Activated naive CD8-positive, alpha-beta T cell treated with anti-CD3 and anti-CD28 coated beads for 36 hours (primary cell): ENCODE measurements at regions not wholly inside any gene's neighbourhood (a gene's known extent, or its start where the extent isn't known, plus 50 kb on each side); places are given as distances from the start of the nearest gene placed in this dataset.
"Not testable (repeated sequence)": the region's sequence is repeated elsewhere in the genome, so short reads cannot be mapped to it uniquely, and the experiment has no call there.

Experiments
- DNase-seq: peaks from one replicate; pipeline ENCODE4 v3.0.0; 2021
- H3K27ac Mint-ChIP-seq: one replicate; pipeline ENCODE4 v1.8.0; 2022; ENCODE audit warnings: mild to moderate bottlenecking, moderate library complexity, mixed read lengths
- H3K27me3 Mint-ChIP-seq: one replicate; pipeline ENCODE4 v1.8.0; 2022; ENCODE audit warnings: mild to moderate bottlenecking, mixed read lengths
- H3K36me3 Mint-ChIP-seq: one replicate; pipeline ENCODE4 v1.8.0; 2021; ENCODE audit warnings: mild to moderate bottlenecking, mixed read lengths
- H3K4me1 Mint-ChIP-seq: one replicate; pipeline ENCODE4 v1.8.0; 2021; ENCODE audit warnings: mixed read lengths
- H3K4me3 Mint-ChIP-seq: one replicate; pipeline ENCODE4 v1.8.0; 2022; ENCODE audit warnings: mild to moderate bottlenecking, moderate library complexity, mixed read lengths
- H3K9me3 Mint-ChIP-seq: one replicate; pipeline ENCODE4 v1.8.0; 2022; ENCODE audit warnings: mixed read lengths

DNA sequence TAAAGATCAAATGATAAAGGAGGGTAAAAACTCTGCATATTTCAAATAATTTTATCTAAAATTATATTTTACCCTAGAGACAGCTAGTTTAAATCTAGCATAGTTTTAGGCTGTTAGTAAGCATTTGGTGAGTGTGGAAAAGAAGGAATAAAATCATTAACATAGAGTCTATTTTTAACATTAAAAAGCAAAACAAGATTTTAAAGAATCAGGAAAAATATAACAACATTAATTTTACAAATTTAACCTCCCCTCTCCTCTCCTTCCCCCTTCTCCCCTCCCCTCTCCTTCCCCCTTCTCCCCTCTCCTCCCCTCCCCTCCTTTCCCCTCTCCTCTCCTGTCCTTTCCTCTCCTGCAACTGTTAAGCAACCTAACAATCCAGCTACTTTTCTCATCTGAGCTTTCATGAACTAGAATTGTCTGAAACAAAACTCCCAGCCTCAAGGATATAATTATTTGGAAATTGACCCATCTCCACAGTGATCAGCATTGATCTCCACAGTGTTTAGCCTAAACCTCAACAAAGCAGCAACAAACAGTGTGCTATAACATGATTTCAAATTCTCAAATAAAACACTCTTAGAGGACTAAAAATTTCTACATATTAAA, 293.2 kb downstream of the PPP1R3A start:
- Mint-ChIP-seq H3K27me3 (no peaks in the 10 kb centered on the region), H3K36me3 (no peaks in the 10 kb centered on the region), H3K27ac (no peak overlapping the region), H3K9me3 (peaks cover 3% of the 10 kb centered on the region), H3K4me1 (no peaks in the 10 kb centered on the region), H3K4me3 (no peak overlapping the region)
- DNase-seq: no peak

DNA sequence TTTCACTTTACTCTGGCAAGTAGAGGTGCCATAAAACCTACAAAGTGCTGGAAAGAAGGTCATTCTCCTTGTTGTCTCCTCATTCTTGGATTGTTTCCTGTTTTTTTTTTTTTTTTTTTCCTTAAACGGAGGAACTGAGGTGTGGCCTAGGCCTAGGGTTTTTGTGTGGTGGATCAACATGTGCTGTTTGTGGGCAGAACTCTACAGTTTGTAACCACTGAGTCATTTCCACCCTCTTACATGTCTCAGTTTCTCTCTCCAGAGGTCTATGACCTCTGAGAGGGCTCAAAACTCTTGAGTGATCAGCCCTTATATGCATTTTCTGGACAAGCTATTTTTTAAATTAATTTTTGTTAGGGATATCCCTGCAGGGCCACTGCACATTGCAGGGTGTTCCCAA, 296.0 kb downstream of the PPP1R3A start:
- Mint-ChIP-seq H3K27ac (no peak overlapping the region), H3K27me3 (no peaks in the 10 kb centered on the region), H3K4me3 (no peak overlapping the region), H3K36me3 (no peaks in the 10 kb centered on the region), H3K9me3 (peaks cover 7% of the 10 kb centered on the region), H3K4me1 (no peaks in the 10 kb centered on the region)
- no peak for DNase-seq

DNA sequence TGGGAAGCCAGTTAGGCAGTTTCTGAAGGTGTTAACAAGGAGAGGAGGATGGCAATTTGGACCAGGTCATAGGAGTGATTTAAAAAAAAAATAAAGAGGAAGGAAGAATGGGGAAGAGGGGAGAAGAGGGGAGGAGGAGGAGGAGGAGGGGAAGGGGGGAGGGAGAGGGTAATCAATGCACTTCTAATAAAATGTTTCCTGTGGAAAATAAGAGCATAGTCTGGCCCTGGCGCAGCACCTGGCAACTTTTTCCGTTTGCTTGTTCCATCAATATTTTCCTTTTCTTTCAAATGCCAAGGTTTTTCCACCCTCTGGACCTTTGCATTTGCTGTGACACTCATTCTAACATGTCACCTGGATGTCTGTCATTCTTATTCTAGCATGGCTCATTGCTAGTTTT, 308.2 kb downstream of the PPP1R3A start:
- Mint-ChIP-seq H3K4me1 (no peaks in the 10 kb centered on the region), H3K27me3 (no peaks in the 10 kb centered on the region), H3K36me3 (no peaks in the 10 kb centered on the region), H3K27ac (no peak overlapping the region), H3K9me3 (no peaks in the 10 kb centered on the region), H3K4me3 (no peak overlapping the region)
- DNase-seq: no peak

DNA sequence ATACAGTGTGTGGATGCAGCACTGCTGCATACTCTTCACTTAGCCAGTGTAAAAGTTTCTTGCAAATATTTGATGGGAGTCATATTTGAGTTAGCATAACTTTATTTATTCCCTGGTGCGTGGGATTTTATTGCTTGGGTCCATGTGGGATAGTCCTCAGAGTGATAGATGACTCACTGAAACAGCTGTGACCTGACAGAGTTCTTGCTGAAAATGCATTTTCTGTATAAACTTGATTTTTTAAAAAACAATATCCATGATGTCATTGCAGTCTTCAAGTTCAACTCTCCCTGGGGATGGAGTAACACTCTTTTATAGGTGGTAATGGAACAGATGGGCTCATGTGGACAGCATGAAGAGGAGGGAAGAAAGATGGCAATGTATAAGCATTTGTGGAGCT, 310.0 kb downstream of the PPP1R3A start:
- Mint-ChIP-seq H3K27ac (no peak overlapping the region), H3K4me3 (no peak overlapping the region), H3K4me1 (no peaks in the 10 kb centered on the region), H3K36me3 (no peaks in the 10 kb centered on the region), H3K27me3 (no peaks in the 10 kb centered on the region), H3K9me3 (no peaks in the 10 kb centered on the region)
- DNase-seq: no peak

DNA sequence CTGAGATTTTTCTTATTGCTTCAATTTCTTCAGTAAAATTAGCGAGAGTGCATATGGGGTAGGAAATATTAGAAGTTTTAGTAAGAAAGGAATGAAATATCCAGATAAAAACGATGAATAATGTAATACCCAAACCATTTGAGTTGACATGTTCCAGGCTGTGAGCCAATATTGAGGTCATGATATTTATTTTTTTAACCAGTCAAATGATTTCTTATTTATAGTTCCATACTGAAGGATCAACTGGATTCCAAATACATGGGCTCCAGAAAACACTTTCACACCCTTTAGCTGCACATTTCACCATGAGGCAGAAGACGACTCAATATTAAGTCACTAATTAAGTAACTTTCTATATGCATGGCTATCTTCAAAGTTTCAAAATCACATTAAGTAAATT, 312.5 kb downstream of the PPP1R3A start:
- Mint-ChIP-seq H3K36me3 (no peaks in the 10 kb centered on the region), H3K9me3 (peaks cover 3% of the 10 kb centered on the region), H3K27ac (no peak overlapping the region), H3K4me1 (no peaks in the 10 kb centered on the region), H3K4me3 (no peak overlapping the region), H3K27me3 (no peaks in the 10 kb centered on the region)
- no peak for DNase-seq

DNA sequence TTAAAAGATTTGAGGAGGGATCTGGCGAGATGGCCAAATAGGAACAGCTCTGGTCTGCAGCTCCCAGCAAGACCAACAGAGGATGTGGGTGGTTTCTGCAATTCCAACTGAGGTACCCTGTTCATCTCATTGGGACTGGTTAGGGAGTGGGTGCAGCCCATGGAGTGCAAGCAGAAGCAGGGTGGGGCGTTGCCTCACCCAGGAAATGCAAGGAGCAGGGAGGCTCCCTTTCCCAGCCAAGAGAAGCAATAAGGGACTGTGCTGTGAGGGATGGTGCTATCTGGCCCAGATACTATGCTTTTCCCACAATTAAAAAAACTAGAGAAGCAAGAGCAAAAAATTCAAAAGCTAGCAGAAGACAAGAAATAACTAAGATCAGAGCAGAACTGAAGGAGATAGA, 318.4 kb downstream of the PPP1R3A start:
- not testable (repeated sequence) for H3K9me3 Mint-ChIP-seq, H3K4me1 Mint-ChIP-seq, H3K27ac Mint-ChIP-seq, H3K4me3 Mint-ChIP-seq, DNase-seq, H3K36me3 Mint-ChIP-seq, H3K27me3 Mint-ChIP-seq

DNA sequence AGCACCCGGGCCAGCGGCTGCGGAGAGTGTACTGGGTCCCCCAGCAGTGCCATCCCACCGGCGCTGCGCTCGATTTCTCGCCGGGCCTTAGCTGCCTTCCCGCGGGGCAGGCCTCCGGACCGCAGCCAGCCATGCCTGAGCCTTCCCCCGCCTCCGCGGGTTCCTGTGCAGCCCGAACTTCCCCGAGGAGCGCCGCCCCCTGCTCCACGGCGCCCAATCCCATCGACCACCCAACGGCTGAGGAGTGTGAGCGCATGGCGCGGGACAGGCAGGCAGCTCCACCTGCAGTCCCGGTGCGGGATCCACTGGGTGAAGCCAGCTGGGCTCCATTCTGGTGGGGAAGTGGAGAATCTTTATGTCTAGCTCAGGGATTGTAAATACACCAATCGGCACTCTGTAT, 325.4 kb downstream of the PPP1R3A start:
- not testable (repeated sequence) for H3K36me3 Mint-ChIP-seq, DNase-seq, H3K27ac Mint-ChIP-seq, H3K4me1 Mint-ChIP-seq, H3K27me3 Mint-ChIP-seq, H3K4me3 Mint-ChIP-seq, H3K9me3 Mint-ChIP-seq

DNA sequence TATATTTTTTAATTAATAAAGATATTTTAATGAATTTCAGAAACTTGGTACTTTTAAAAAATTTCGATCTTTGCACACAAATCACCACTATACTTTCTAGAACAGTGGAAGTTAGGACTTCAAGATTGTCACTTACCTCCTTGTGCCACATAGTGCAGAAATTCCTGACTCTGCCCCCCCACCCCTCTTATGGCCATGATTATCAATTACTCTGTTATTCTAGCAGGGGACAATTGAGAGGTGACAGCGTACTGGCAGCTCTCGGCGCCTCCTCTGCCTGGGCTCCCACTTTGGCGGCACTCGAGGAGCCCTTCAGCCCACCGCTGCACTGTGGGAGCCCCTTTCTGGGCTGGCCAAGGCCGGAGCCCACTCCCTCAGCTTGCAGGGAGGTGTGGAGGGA, 325.9 kb downstream of the PPP1R3A start:
- H3K4me3 Mint-ChIP-seq, H3K27me3 Mint-ChIP-seq, DNase-seq, H3K36me3 Mint-ChIP-seq, H3K4me1 Mint-ChIP-seq, H3K27ac Mint-ChIP-seq, H3K9me3 Mint-ChIP-seq: not testable (repeated sequence)

GRCh38 chr7:113582471-113582870, 336.3 kb downstream of the PPP1R3A start:
- H3K27me3 Mint-ChIP-seq: no peaks in the 10 kb centered on the region
- no peak overlapping the region for H3K4me3 Mint-ChIP-seq
- no peaks in the 10 kb centered on the region for H3K36me3 Mint-ChIP-seq
- no peak for DNase-seq
- H3K9me3 Mint-ChIP-seq: no peaks in the 10 kb centered on the region
- H3K27ac Mint-ChIP-seq: no peak overlapping the region
- no peaks in the 10 kb centered on the region for H3K4me1 Mint-ChIP-seq

DNA sequence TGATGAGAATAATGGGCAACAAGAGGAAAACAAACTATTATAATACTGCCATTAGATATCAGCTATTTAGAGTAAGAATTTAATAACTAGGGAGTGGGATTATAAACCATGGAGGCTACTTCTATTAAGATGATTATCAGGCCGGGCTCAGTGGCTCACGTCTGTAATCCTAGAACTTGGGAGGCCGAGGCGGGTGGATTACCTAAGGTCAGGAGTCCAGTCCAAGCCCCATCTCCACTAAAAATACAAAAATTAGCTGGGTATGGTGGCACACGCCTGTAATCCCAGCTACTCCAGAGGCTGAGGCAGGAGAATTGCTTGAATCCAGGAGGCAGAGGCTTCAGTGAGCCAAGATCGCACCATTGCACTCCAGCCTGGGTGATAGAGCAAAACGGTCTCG, 355.6 kb downstream of the PPP1R3A start:
- H3K4me3 Mint-ChIP-seq, H3K27me3 Mint-ChIP-seq, H3K9me3 Mint-ChIP-seq, H3K36me3 Mint-ChIP-seq, DNase-seq, H3K27ac Mint-ChIP-seq, H3K4me1 Mint-ChIP-seq: not testable (repeated sequence)

DNA sequence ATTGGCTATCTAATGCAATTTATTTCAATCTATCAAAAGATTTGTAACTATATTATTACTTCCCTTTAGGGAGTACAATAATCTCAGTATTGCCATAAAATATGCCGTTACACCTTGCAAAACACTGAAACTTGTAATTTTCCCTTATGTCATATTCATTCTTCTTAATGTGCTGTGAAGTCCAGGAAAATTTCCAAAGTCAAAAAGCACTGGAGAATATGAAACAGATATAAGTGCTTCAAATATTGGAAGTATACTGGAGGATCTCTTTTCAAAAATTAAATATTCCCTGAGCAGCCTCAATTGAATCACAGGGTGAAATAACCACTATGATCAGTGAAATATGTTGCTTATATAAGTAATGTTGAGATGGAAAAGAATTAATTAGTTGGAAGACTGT, 356.0 kb downstream of the PPP1R3A start:
- no peaks in the 10 kb centered on the region for H3K36me3 Mint-ChIP-seq
- no peak overlapping the region for H3K4me3 Mint-ChIP-seq

GRCh38 chr7:113562242-113562641, 356.6 kb downstream of the PPP1R3A start:
- H3K9me3 Mint-ChIP-seq: peaks cover 1% of the 10 kb centered on the region
- no peak overlapping the region for H3K27ac Mint-ChIP-seq
- no peaks in the 10 kb centered on the region for H3K27me3 Mint-ChIP-seq
- no peaks in the 10 kb centered on the region for H3K36me3 Mint-ChIP-seq
- H3K4me1 Mint-ChIP-seq: no peaks in the 10 kb centered on the region
- DNase-seq: no peak
- no peak overlapping the region for H3K4me3 Mint-ChIP-seq

More for the DNA sequence above, 356.0 kb downstream of the PPP1R3A start:
- no peaks in the 10 kb centered on the region for H3K27me3 Mint-ChIP-seq
- no peaks in the 10 kb centered on the region for H3K9me3 Mint-ChIP-seq
- no peak overlapping the region for H3K27ac Mint-ChIP-seq
- DNase-seq: no peak
- no peaks in the 10 kb centered on the region for H3K4me1 Mint-ChIP-seq

DNA sequence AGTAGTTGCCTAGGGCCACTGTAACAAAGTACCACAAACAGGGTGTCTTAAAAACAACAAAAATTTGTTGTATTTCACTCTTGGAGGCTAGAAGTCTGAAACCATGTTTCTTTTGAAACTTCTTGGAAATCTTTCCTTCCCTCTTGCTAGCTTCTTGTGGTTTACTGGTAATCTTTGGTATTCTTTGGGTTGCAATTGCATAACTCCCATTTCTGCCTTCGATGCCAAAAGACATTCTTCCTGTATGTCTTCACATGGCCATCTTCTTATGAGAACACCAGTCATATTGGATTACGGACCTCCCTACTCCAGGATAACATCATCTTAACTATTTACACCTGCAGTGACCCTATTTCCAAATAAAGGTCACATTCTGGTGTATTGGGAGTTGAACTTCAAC, 357.4 kb downstream of the PPP1R3A start:
- DNase-seq: no peak
- Mint-ChIP-seq H3K36me3 (no peaks in the 10 kb centered on the region), H3K27ac (no peak overlapping the region), H3K4me3 (no peak overlapping the region), H3K9me3 (peaks cover 1% of the 10 kb centered on the region), H3K27me3 (no peaks in the 10 kb centered on the region), H3K4me1 (no peaks in the 10 kb centered on the region)

DNA sequence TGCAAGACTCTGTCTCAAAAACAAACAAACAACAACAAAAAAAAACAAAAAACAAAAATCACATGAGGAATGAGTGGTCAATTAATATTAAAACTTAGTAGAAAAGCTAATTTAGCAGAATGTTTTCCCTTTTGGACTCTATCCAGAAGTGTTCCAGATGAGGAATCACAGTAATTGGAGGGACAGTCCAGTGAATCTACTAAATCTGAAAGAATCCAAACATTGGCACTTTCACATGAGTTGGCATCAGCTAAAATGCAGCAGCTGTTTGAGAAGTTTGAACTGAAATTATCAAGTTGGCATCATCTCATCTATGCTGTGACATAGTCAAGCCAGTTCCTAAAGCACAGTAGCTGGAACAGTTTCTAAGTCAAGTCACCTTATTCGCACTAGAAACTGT, 367.8 kb downstream of the PPP1R3A start:
- H3K36me3 Mint-ChIP-seq: no peaks in the 10 kb centered on the region
- no peak overlapping the region for H3K4me3 Mint-ChIP-seq
- H3K27ac Mint-ChIP-seq: no peak overlapping the region
- peaks cover 1% of the 10 kb centered on the region for H3K9me3 Mint-ChIP-seq
- H3K27me3 Mint-ChIP-seq: no peaks in the 10 kb centered on the region
- no peaks in the 10 kb centered on the region for H3K4me1 Mint-ChIP-seq
- no peak for DNase-seq

DNA sequence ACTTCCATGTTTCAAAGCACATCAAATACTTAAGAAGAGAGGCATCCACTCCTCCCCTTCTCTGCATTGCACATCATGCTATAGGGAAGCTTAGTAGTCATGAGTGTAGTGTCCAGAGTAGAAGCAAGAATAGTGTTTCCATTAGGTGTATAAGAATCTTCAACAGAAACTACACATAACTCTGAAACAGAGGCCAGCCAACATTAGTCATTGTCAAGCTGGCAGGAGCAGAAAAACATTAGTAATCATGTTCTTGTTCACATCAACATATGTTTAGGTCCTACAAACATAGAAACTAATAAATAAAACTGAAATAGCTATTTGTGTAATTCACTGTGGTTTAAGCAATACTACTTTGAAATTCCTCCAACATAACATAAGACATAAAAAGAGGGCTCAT, 370.2 kb downstream of the PPP1R3A start:
- Mint-ChIP-seq H3K36me3 (no peaks in the 10 kb centered on the region), H3K27ac (no peak overlapping the region), H3K9me3 (peaks cover 1% of the 10 kb centered on the region), H3K4me3 (no peak overlapping the region), H3K27me3 (no peaks in the 10 kb centered on the region), H3K4me1 (no peaks in the 10 kb centered on the region)
- no peak for DNase-seq

DNA sequence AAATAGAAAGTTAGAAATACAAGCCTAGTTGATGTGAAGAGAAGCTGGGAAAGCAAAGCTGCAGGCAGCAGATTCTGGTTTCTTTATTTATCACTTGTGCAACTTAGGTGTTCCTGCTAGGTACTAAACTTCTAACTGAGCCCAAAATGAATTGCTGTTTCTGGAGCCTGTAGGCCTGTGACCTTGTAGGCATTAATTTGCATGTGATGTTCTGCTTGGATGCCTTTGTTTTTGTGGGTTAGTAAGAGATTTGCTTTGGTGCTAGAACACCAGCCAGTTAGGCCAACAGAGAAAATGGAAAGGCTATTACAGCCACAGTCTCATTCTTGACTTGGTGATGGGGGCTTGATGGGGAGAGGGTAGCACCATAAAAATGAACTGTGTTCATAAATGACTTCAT, 370.7 kb downstream of the PPP1R3A start:
- peaks cover 1% of the 10 kb centered on the region for H3K9me3 Mint-ChIP-seq
- H3K36me3 Mint-ChIP-seq: no peaks in the 10 kb centered on the region
- no peak overlapping the region for H3K4me3 Mint-ChIP-seq
- H3K27me3 Mint-ChIP-seq: no peaks in the 10 kb centered on the region
- no peak overlapping the region for H3K27ac Mint-ChIP-seq
- no peak for DNase-seq
- no peaks in the 10 kb centered on the region for H3K4me1 Mint-ChIP-seq

- Mint-ChIP-seq H3K4me3 (no peak overlapping the region), H3K36me3 (no peaks in the 10 kb centered on the region), H3K27ac (no peak overlapping the region), H3K27me3 (no peaks in the 10 kb centered on the region), H3K9me3 (peaks cover 6% of the 10 kb centered on the region), H3K4me1 (no peaks in the 10 kb centered on the region)
- no peak for DNase-seq
Measured at GRCh38 chr7:113521468-113521867, 397.3 kb downstream of the PPP1R3A start.
